B cell (primary cell): ENCODE measurements at regions not wholly inside any gene's neighbourhood (a gene's known extent, or its start where the extent isn't known, plus 50 kb on each side); places are given as distances from the start of the nearest gene placed in this dataset.

ENCODE experiments used
- ATAC-seq: fragments of 200-7000 bp; cut with Tn5 transposase; one replicate; pipeline ENCODE4 v1.10.0; 2021; ENCODE audit warnings: low read depth, mild to moderate bottlenecking, moderate number of reproducible peaks, moderate library complexity
- CTCF ChIA-PET: fragments of 350-600 bp; sonication (Branson Sonifier 250); formaldehyde crosslinking; loops from one replicate; lab custom pipeline; 2021; ENCODE audit warnings: antibody characterized with exemption, inconsistent platforms; lab: Charles Lee
- POLR2A ChIA-PET: fragments of 350-600 bp; sonication (Branson Sonifier 250); formaldehyde crosslinking; loops from one replicate; lab custom pipeline; 2021; ENCODE audit warnings: antibody characterized with exemption; lab: Charles Lee
- DNase-seq: peaks from one replicate; pipeline ENCODE4 v3.0.0; 2013
- H2AFZ ChIP-seq: 2 replicates; pipeline ENCODE4 v1.6.1; 2012; ENCODE audit warnings: mild to moderate bottlenecking, low read depth, low read length; ENCODE audit not compliant: insufficient read depth, poor library complexity, severe bottlenecking
- H3K27ac ChIP-seq, 2 donors: 1 replicate in 1 of 2; 2 replicates in 1 of 2; pipeline ENCODE4 v1.5.1; 2012 to 2013; ENCODE audit warnings: low read length in 2 of 2, mild to moderate bottlenecking in 2 of 2, moderate library complexity in 1 of 2
- H3K27me3 ChIP-seq, 4 experiments: fragments of 200-600 bp in 1 of 4; sonication (generic) in 1 of 4; replicated peaks in 1 of 4; 1 replicate in 2 of 4; 2 replicates in 2 of 4; pipeline versions ENCODE4 v1.6.1 to v1.7.0; 2013 to 2016; ENCODE audit warnings: low read length in 3 of 4, mild to moderate bottlenecking in 2 of 4, mixed read lengths in 1 of 4, moderate library complexity in 1 of 4; ENCODE audit not compliant: insufficient read depth in 4 of 4, control insufficient read depth in 3 of 4; ENCODE audit errors: control extremely low read depth in 1 of 4
- H3K36me3 ChIP-seq, 2 experiments: replicated peaks in 1 of 2; 1 replicate in 1 of 2; 2 replicates in 1 of 2; pipeline versions ENCODE4 v1.6.1 to v1.7.1; 2013; ENCODE audit warnings: low read length in 1 of 2; ENCODE audit not compliant: insufficient read depth in 2 of 2, control insufficient read depth in 1 of 2; ENCODE audit errors: control extremely low read depth in 1 of 2, extremely low read depth in 1 of 2
- H3K4me1 ChIP-seq, 2 donors: fragments of 200-600 bp in 1 of 2; sonication (generic) in 1 of 2; 1 replicate in 1 of 2; 2 replicates in 1 of 2; pipeline versions ENCODE4 v1.5.1 to v1.6.1; 2013 to 2017; ENCODE audit warnings: low read length in 2 of 2; ENCODE audit not compliant: control insufficient read depth in 2 of 2, insufficient read depth in 2 of 2
- H3K4me2 ChIP-seq: replicated peaks from 2 replicates; pipeline ENCODE3; 2012; ENCODE audit warnings: mild to moderate bottlenecking, low read depth, low read length; ENCODE audit not compliant: poor library complexity, severe bottlenecking
- H3K4me3 ChIP-seq, 5 experiments: fragments of 200-600 bp in 1 of 5; sonication (generic) in 1 of 5; 1 replicate in 3 of 5; 2 replicates in 2 of 5; pipeline versions ENCODE4 v1.5.1 to v1.7.0; 2011 to 2016; ENCODE audit warnings: low read length in 4 of 5, mild to moderate bottlenecking in 4 of 5, low read depth in 2 of 5, control low read depth in 1 of 5, moderate library complexity in 1 of 5; ENCODE audit not compliant: insufficient read depth in 1 of 5; ENCODE audit errors: control extremely low read depth in 1 of 5, extremely low read depth in 1 of 5
- H3K79me2 ChIP-seq: fragments of 200-600 bp; sonication (generic); one replicate; pipeline ENCODE4 v1.6.0; 2016; ENCODE audit warnings: low read length; ENCODE audit not compliant: control insufficient read depth, insufficient read depth
- H3K9ac ChIP-seq: fragments of 200-600 bp; sonication (generic); 2 replicates; pipeline ENCODE4 v1.6.1; 2017; ENCODE audit warnings: mild to moderate bottlenecking, low read length, moderate library complexity
- H3K9me3 ChIP-seq, 3 donors: one replicate each; pipeline versions ENCODE4 v1.6.1 to v1.7.1; 2013; ENCODE audit warnings: low read length in 2 of 3; ENCODE audit not compliant: control insufficient read depth in 2 of 3, insufficient read depth in 1 of 3; ENCODE audit errors: control extremely low read depth in 1 of 3
- H4K20me1 ChIP-seq: 2 replicates; pipeline ENCODE4 v1.6.0; 2012; ENCODE audit warnings: mild to moderate bottlenecking, low read length; ENCODE audit not compliant: insufficient read depth, control insufficient read depth, poor library complexity, severe bottlenecking
- H3K27ac Mint-ChIP-seq: one replicate; pipeline ENCODE4 v1.8.0; 2021; ENCODE audit warnings: mixed read lengths
- H3K27me3 Mint-ChIP-seq: one replicate; pipeline ENCODE4 v1.8.0; 2021; ENCODE audit warnings: mixed read lengths
- H3K4me1 Mint-ChIP-seq: one replicate; pipeline ENCODE4 v1.8.0; 2021; ENCODE audit warnings: mixed read lengths
- H3K4me3 Mint-ChIP-seq: one replicate; pipeline ENCODE4 v1.8.0; 2021; ENCODE audit warnings: mixed read lengths
- H3K9me3 Mint-ChIP-seq: one replicate; pipeline ENCODE4 v1.8.0; 2022; ENCODE audit warnings: mixed read lengths; ENCODE audit not compliant: insufficient read depth
- EZH2 ChIP-seq: IDR thresholded peaks from 2 replicates; pipeline ENCODE4 v1.6.1; 2012; ENCODE audit warnings: borderline replicate concordance, low read depth, mild to moderate bottlenecking, moderate library complexity, low read length; ENCODE audit not compliant: insufficient read depth, poor library complexity, severe bottlenecking
- WGBS: methylation state at CpG from one replicate; pipeline ENCODE4 v1.1.5; 2013; ENCODE audit warnings: missing lambda C conversion rate; ENCODE audit not compliant: insufficient coverage; 5-methylcytosine and 5-hydroxymethylcytosine counted together
- intact Hi-C: fragments of 100-400 bp; cut with micrococcal nuclease; formaldehyde crosslinking; loops from one replicate; pipeline ENCODE4 v1.10.0; 2022
- TF ChIP-seq, protein P1 (sequence below): fragments of 200-600 bp; IDR thresholded peaks from one replicate; pipeline ENCODE4 v1.8.0; 2022; ENCODE audit warnings: antibody characterized with exemption, mild to moderate bottlenecking

DNA sequence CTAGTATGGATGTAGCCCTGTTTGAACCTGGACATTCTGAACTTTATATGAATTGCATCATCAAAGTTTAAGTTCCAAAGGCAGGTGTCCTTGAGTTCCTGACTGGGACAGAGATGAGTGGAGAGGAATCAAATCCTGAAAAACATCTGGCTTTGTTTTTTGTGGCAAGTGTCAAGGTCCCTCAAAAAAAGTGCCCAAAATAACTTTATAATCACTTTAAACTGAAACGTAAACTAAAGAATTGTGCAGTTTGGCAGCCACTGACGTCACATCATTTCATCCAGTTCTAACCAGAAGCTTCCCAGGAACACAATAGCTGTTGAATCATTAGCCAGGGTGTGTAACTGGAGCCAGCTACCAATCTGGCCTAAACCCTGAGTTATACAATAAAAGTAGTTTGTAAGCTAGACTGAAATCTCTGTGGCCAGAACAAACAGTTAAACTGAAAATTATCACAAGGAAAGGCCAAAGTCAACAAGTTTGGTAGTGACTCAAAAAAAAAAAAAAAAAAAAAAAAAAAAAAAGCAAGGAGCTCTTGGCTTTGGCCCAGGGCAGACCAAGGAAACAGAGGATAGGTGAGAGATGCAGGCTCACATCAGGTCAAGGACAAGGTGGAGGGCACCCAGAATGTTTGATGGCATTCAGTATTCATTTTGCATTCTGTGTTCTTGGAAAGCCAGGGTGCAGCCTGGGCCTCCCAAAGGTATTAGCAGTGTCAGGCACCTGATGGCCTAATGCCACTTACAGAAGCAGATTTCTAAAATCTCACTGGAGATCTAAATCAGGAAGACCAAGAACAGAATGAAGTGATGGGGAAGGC lies 74.3 kb downstream of the TNFSF18 start:
- Mint-ChIP-seq H3K4me1 (peaks cover 9% of the 10 kb centered on the region), H3K27me3 (no peaks in the 10 kb centered on the region), H3K27ac (no peak overlapping the region), H3K4me3 (no peak overlapping the region), H3K9me3 (no peaks in the 10 kb centered on the region)
- intact Hi-C loops: no loop called here
- ATAC-seq (no peak), DNase-seq (no peak)
- Histone ChIP-seq H3K79me2 (no peaks in the 10 kb centered on the region), H3K27me3 (no peaks in the 10 kb centered on the region), H3K27ac (no peak overlapping the region), H3K4me1 (peaks cover 0 to 5% of the 10 kb centered on the region in 2 donors), H3K4me3 (no peak overlapping the region), H3K9ac (no peak overlapping the region), H2AFZ (no peak overlapping the region), H4K20me1 (no peaks in the 10 kb centered on the region), H3K4me2 (no peak overlapping the region), H3K36me3 (no peaks in the 10 kb centered on the region), H3K9me3 (peaks cover 0 to 2% (median 0%) of the 10 kb centered on the region in 3 donors)
- 100% methylated on average over 1 of the region's 2 CpGs for WGBS
- TF ChIP-seq, protein P1, sequence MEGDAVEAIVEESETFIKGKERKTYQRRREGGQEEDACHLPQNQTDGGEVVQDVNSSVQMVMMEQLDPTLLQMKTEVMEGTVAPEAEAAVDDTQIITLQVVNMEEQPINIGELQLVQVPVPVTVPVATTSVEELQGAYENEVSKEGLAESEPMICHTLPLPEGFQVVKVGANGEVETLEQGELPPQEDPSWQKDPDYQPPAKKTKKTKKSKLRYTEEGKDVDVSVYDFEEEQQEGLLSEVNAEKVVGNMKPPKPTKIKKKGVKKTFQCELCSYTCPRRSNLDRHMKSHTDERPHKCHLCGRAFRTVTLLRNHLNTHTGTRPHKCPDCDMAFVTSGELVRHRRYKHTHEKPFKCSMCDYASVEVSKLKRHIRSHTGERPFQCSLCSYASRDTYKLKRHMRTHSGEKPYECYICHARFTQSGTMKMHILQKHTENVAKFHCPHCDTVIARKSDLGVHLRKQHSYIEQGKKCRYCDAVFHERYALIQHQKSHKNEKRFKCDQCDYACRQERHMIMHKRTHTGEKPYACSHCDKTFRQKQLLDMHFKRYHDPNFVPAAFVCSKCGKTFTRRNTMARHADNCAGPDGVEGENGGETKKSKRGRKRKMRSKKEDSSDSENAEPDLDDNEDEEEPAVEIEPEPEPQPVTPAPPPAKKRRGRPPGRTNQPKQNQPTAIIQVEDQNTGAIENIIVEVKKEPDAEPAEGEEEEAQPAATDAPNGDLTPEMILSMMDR: no peak
- TF ChIP-seq EZH2: no peak
- ChIA-PET POLR2A (interaction anchor here (0.7 kb wide), 1 partner anchor 24 kb away, joined by 5 read pairs; no protein-coding TSS in a partner anchor), CTCF (no interaction called here)

DNA sequence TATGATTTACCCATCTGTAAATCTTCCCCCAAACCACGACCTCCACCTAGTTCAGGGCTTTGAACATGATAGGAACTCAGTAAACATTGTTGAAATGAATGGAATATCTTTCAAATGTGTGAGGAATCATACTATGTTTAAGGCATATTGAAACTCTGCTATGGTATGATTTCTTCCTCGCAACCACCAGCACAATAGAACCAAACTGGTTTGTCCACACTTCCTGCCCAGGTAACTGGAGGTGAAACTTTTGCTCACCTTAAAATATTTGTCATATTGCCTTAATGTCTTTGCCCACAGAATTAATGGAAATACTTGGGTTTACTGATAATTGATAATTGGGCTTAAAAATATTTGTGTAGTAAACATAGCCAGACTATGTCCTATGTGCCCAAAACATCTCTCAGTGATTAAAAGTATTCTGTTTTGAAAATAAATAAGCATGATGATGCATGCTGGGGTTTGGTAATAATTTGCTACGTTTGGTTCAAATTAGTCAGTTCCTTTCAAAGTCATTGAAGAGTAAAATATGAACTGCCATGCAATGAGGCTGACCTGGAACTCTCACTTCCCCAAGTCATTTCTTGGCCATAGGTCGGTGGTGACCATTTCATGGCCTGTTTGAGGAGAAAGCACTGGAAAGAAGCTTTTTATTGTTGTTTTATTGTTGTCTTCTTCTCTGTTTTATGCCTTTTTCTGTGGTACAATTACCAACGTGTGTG lies 73.3 kb downstream of the TNFSF18 start:
- no peak for TF ChIP-seq EZH2
- TF ChIP-seq, protein P1: no peak
- Mint-ChIP-seq H3K4me1 (peaks cover 9% of the 10 kb centered on the region), H3K4me3 (no peak overlapping the region), H3K27ac (no peak overlapping the region), H3K9me3 (no peaks in the 10 kb centered on the region), H3K27me3 (no peaks in the 10 kb centered on the region)
- CTCF ChIA-PET: no interaction called here
- H3K4me3 ChIP-seq: no peak overlapping the region
- intact Hi-C loops: no loop called here
- no peak overlapping the region for H3K4me2 ChIP-seq
- no peak overlapping the region for H3K9ac ChIP-seq
- POLR2A ChIA-PET: no interaction called here
- H3K4me1 ChIP-seq: peaks cover 0 to 5% of the 10 kb centered on the region in 2 donors
- peaks cover 0 to 2% (median 0%) of the 10 kb centered on the region in 3 donors for H3K9me3 ChIP-seq
- H4K20me1 ChIP-seq: no peaks in the 10 kb centered on the region
- no peaks in the 10 kb centered on the region for H3K27me3 ChIP-seq
- no peaks in the 10 kb centered on the region for H3K79me2 ChIP-seq
- no peak for DNase-seq
- ATAC-seq: no peak
- H3K36me3 ChIP-seq: no peaks in the 10 kb centered on the region
- no CpG with 5 or more reads among the region's 5 CpGs for WGBS
- H2AFZ ChIP-seq: no peak overlapping the region
- no peak overlapping the region for H3K27ac ChIP-seq
